ENCODE measurements at regions not wholly inside any gene's neighbourhood (a gene's known extent, or its start where the extent isn't known, plus 50 kb on each side); places are given as distances from the start of the nearest gene placed in this dataset.

DNA sequence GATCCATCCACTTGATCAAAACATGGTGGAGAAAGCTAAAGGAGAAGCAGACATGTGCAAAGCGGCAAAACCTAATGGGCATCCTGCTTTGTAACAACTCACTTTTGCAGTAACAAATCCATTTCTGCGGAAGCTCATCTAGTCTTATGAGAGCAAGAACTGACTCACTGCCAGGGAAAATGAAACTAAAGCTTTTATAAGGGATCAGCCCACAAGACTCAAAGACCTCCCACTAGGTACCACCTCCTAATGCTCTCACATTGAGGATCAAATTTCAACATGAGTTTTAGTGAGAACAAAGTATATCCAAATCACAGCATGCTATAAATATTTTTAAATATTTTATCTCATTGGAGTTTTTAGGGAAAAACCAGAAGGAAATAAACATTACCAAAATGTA, 120.1 kb upstream of the GNAI1 start:
- TF ChIP-seq, protein P1, sequence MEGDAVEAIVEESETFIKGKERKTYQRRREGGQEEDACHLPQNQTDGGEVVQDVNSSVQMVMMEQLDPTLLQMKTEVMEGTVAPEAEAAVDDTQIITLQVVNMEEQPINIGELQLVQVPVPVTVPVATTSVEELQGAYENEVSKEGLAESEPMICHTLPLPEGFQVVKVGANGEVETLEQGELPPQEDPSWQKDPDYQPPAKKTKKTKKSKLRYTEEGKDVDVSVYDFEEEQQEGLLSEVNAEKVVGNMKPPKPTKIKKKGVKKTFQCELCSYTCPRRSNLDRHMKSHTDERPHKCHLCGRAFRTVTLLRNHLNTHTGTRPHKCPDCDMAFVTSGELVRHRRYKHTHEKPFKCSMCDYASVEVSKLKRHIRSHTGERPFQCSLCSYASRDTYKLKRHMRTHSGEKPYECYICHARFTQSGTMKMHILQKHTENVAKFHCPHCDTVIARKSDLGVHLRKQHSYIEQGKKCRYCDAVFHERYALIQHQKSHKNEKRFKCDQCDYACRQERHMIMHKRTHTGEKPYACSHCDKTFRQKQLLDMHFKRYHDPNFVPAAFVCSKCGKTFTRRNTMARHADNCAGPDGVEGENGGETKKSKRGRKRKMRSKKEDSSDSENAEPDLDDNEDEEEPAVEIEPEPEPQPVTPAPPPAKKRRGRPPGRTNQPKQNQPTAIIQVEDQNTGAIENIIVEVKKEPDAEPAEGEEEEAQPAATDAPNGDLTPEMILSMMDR (IDR thresholded peaks at IDR 0.05): no peak

DNA sequence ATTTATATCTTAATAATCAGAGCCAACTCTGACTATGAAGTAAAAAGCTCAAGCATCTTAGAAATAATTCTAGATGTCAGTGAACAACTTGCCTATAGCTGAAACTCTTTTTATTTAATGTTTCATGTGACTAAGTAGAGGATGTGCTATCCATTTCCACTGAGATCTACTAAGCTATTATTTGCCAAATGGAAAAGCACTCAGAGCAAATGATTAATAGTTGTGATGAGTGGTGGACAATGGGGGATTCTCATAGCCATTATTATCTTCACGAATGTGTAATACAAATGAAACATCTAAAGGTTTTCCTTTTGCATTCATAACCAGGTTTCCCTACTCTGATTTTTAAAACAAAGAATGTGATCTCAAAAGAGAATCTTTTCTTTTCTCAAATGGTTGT, 126.6 kb upstream of the GNAI1 start:
- TF ChIP-seq, protein P1 (IDR thresholded peaks at IDR 0.05): no peak

DNA sequence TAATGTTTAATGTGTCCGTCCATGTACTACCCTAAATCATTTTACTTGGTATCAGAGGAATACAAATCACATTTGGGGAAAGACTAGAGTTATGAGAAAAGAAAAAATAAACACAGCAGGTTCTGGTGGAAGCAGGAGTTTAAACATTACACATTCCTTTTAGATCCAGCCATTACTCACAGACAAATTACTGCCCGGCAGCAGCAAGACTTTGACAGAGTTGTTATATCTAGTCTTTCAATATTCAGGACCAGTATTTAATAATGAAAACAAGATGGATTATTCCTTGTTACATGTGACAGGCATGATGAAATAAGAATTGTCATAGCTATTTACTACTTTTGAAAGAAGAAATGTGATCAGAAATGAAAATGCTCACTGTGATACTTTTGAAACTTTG, 131.8 kb upstream of the GNAI1 start:
- TF ChIP-seq, protein P1 (IDR thresholded peaks at IDR 0.05): no peak

DNA sequence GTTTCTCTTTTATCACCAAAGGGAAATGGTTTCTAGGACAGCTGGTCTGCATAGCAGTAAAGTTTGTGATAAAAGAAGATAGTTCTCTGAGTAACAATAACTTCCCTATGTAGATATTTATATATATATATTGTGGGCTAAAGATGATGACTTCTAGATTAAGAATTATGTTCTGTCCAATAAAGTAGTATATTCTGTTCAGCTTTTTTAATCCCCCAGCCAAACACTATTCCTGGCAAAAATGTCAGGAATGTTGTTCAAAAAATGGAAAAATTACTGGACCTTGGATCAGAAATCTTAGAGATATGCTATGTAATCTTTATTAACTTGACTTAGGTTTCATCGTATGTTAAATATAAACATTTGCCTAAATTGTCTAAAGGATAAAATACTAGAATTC, 136.3 kb upstream of the GNAI1 start:
- TF ChIP-seq, protein P1 (IDR thresholded peaks at IDR 0.05): no peak

DNA sequence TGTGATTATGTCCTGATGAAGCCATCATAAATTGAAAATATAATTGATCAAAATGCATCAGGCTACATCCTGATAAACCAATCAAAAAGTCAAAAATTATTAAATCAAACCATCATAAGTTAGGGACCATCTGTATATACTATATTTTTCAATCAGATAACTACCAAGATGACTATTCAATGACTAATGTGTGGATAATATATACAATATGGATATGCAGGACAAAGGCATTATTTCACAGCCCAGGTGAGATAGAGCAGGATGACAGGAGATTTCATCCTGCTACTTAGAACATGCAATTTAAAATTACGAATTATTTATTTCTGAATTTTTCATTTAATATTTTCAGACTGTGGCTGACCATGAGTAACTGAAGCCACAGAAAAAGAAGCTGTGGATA, 137.3 kb upstream of the GNAI1 start:
- TF ChIP-seq, protein P1 (IDR thresholded peaks at IDR 0.05): no peak

DNA sequence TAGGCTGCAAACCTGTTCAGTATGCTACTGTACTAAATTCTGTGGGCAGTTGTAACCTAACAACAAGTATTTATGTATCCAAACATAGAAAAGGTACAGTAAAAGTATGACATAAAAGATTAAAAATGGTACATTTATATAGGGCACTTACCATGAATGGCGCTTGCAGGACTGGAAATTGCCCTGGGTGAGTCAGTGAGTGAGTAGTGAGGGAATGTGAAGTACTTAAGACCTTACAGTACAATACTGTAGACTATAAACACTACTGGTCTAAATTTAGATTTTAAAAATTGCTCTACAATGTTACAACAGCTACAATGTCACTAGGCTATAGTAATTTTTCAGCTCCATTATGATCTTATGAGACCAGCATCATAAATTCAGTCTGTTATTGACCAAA, 146.0 kb upstream of the GNAI1 start:
- TF ChIP-seq, protein P1 (IDR thresholded peaks at IDR 0.05): no peak

DNA sequence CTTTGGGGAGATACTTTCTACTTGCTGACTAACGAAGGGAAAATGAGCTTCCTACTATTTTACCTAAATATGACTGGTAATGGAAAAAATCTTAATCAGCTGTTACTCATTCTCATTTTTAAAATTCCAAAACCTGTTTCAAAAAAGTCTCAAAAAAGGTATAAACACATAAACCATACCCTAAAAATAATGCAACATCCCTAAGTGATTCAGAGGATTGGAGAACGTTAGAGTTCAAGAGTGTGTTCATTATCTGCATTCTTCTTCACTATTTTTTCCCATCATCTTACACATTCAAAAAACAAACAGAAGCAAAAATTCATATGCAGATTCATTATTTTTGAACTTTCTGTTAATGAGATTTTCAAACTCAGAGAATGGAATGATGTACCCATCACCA, 150.4 kb upstream of the GNAI1 start:
- TF ChIP-seq, protein P1 (IDR thresholded peaks at IDR 0.05): no peak

DNA sequence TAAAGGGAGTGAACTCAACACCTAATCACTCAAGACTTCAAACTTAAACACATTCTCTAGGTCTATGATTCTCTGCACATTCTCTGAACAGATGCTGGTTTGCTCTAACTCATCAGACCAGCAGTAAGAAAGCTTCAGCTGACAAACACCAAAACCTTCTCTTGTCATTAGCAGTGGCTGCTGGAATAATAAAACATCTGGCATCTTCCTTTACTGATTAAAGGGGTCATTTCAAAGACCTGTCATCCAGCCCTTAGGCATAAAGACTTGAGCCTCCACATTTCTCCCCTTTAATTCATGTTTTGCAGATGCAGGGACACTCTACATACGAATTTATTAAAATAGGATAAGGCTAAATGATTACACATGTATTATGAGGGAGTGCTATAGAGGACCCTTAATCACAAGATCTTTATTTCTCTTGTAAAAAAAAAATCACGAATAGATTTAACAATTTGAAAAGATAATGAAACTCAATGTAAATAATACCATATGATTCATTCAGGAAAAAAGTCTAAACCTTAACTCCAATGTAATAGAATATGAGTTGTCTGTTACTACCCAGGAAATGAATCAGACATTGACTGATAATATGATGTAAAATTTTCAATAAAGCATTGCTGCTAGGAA, 152.4 kb upstream of the GNAI1 start:
- TF ChIP-seq, protein P1 (IDR thresholded peaks at IDR 0.05): no peak

All from LNCAP (cell line).